ENCODE measurements at regions not wholly inside any gene's neighbourhood (a gene's known extent, or its start where the extent isn't known, plus 50 kb on each side); places are given as distances from the start of the nearest gene placed in this dataset.

GRCh38 chr2:184481865-184482264, 116.5 kb upstream of the ZNF804A start:
- no peak for DNase-seq

GRCh38 chr2:184498936-184499335, 99.4 kb upstream of the ZNF804A start:
- no peak for DNase-seq

GRCh38 chr2:184504252-184504651, 94.1 kb upstream of the ZNF804A start:
- no peak for DNase-seq

- DNase-seq: no peak
Measured at GRCh38 chr2:184507254-184507653, 91.1 kb upstream of the ZNF804A start.

DNA sequence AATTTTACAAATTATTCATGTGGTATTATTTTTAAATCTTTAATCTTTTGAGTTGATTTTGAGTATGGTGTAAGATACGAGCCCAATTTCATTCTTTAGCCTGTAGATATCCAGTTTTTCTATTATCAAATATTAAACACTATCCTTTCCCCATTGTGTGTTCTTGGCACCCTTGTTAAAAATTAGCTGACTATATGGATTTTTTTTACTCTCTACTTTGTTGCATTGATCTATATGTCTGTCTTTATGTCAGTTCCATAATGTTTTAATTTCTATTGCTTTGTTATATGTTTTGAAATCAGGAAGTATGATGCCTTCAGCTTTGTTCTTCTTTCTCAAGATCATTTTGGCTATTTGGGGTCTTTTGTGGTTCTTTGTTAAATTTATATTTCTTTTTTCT, 80.9 kb upstream of the ZNF804A start:
- DNase-seq: no peak

DNA sequence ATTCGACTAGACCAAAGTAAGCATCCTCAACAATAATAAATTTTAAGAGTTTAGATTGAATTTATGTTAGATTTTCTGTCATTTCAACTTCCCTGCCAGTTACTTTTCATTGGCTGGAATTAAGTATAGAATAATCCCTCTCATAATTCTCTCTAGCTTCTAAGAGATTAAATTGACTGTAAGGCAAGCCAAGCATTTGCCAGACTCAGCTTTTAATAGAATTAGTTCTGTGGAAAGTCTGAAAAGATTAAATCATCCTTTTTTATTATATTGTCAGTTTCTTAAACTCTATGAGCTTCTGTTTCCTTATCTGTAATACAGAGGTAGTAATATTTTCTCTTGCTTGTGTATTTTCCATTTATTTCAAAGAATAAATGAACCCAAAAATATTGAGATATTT, 77.9 kb upstream of the ZNF804A start:
- no peak for DNase-seq

GRCh38 chr2:184523732-184524131, 74.6 kb upstream of the ZNF804A start:
- no peak for DNase-seq

GRCh38 chr2:184524551-184525382, 73.6 kb upstream of the ZNF804A start:
- DNase-seq: no peak

DNA sequence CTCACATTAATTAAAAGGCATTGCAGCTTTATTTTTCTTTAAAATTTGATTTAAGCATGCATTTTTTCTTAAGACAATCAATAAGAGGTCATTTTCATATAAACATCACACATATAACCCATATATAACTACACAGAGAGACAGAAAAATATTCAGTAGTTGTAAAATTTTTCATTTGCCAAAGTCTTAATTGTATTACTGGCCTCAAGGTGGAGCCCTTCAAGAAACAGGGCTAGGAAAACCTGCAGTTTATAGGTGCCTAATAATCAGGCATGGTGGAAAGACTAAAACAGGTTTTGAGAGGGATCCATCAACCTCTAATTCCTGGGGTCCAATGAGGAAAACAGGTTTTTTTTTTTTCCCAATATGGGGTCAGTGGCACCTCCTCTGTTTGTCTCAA, 71.3 kb upstream of the ZNF804A start:
- no peak for DNase-seq

GRCh38 chr2:184528119-184528518, 70.2 kb upstream of the ZNF804A start:
- DNase-seq: no peak

GRCh38 chr2:184530239-184530638, 68.1 kb upstream of the ZNF804A start:
- no peak for DNase-seq

- no peak for DNase-seq
Measured at GRCh38 chr2:184530959-184531358, 67.4 kb upstream of the ZNF804A start.

- no peak for DNase-seq
Measured at GRCh38 chr2:184532551-184532950, 65.8 kb upstream of the ZNF804A start.

DNA sequence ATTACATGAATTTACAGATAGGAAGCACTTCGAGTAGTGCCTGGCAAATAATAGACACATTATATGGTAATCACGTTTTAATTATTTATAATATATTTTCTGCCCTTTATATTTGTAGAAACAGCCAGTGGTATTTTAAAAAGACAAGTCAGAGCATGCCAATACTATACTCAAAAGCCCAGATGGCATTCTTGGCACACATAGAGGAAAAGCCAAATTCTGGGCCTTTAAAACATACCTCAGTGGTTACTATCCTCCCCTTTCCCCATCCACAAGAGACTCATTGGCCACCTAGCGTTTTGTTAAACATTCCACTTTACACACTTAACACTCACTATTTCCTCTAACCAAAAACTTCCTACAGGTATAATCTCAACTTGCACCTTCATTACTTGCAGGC, 63.3 kb upstream of the ZNF804A start:
- no peak for DNase-seq

DNA sequence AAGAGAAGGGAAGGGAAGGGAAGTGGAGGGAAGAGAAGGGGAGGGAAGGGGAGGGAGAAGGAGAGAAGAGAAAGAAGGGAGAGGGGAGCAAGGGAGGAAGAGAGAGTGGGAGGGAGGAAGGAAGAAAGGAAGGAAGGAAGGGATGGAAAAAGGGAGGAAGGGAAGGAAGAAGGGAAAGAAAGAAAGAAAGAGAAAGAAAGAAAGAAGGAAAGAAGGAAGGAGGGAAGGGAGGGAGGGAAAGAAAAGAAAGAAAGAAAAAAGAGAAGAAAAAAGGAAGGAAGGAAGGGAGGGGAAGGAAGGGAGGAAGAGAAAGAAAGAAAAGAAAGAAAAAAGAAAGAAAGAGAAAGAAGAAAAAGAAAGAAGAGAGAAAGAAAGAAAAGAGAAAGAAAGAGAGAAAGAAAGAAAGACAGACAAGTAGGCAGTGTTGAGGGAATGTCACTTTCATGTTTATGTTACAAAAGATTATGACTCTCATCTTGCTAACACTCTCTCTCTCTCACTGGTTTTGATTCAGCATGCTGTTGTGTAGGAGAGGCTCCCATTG, 58.0 kb upstream of the ZNF804A start:
- no peak for DNase-seq

DNA sequence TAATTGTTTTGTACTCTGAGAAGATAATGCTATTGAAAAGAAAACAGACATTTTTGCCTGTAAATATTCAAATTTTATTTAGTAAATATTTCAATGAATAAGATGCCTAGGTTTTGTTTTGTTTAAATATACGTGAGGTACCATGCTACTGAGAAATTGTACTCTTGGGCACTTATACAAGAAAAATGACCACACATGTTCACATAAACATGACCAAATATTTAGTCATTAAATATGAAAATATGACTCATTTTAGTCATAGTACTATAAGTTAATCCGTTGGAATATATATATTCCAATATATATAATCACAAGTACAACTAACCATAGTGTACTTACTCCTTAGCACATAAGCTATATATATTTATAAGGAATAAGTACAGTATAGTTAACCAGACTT, 56.7 kb upstream of the ZNF804A start:
- DNase-seq: no peak

- DNase-seq: no peak
Measured at GRCh38 chr2:184543832-184544231, 54.5 kb upstream of the ZNF804A start.

Data from suppressor macrophage treated with lipopolysaccharide for 4 hours (primary cell).